GM19240 (cell line): ENCODE measurements at regions not wholly inside any gene's neighbourhood (a gene's known extent, or its start where the extent isn't known, plus 50 kb on each side); places are given as distances from the start of the nearest gene placed in this dataset.
"Not testable (repeated sequence)": the region's sequence is repeated elsewhere in the genome, so short reads cannot be mapped to it uniquely, and the experiment has no call there.

ENCODE experiments used
- DNase-seq: peaks from one replicate; pipeline ENCODE4 v3.0.0; 2011; ENCODE audit warnings: low spot score; ENCODE audit not compliant: insufficient read length

DNA sequence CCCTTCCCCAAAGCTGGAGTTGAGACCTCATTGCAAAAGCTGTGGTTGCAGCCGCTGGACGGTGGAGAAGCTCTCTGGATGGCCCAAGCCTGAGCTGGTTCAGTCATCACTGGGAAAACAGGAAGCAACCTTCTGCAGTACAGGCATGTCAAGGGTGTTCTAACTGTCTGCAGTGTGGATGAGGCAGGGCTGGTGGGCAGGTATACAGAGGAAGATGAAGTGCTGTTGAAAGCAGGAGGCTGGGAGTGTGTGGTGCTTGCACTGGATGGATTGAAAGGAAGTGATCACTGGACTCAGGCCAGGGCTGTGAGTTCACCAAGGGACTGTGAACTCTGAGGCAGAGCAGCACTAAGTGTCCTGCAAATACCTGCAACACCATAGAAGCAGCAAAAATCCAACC is 89.0 kb upstream of the NOX3 start:
- DNase-seq, result no peak

DNA sequence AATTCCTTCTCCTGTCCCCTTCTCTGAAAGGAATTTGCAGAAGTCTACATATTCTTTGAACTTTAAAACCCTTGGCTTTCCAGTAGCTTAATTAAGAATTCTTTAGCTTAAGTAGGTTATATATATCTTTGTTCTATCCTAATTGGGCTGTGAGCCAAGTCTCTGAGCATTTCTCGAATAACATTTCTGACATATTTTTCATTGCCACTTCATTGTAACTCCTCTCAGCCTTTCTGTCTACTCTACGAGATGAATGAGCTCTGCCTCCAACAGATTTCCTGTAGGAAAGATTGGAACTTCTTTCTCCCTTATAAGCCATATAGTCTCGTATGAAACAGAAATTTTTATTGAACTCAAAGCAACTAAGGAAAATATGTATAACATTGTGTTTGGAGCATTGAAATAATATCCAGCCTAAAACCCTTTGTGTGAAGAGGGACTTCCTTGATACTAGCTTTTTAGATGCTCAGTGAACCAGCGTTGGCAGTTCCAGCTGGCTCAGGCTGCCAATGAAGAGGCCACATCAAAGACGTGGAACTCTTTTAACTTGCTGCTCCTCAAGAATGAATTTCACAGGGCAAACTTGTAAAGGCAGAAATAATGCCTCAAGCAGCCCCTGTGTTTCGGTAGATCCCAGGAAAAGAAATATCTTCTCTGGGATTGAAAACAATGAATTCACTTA is 87.7 kb upstream of the NOX3 start:
- no peak for DNase-seq

DNA sequence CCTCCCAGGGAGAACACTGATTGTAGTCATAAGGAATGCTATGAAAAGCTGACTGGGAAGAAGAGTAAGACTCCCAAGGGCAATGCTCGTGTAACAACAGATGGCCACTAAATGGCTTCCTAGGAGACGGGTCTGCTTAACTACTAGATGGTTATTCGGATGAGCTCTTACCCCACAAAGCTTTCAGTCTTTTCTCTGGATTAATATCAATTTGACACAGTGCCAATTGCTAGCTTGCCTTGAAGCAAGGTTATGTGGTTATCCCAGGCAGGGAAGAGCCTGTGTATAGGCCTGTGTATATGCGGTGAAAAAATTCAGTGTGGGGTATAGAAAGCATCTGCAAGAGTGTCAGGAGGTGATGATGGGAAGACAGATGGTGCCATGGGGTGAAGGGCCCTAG is 86.4 kb upstream of the NOX3 start:
- no peak for DNase-seq

DNA sequence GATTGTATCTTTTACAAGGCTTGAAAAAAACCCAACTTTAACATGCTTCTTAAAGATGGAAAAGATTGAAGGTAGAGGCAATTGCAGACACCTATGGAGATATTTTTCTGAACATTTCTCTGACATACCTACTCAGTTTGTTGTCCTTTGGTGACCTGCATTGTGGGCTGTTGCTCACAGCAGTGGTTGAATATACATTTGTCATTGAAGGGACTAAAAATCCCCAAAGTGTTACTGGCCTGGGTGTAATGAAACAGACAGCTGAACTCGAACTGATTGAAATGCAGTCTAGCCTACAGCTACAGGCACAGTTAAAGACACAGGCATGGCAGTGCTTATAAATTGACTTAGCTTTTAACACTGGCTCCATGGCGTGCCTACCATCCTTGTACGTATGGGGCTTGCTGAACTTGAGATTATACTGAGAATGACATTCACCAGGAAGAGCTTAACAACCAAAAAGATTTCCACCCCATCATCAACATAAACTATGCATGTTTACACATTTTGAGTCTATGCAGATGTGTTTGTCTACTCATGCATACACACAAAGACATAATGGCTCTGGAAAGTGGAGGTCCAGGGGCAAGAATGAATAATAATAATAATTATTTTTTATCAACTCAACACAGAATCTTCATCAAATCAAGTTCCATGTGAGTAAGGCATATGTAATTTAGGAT is 83.2 kb upstream of the NOX3 start:
- no peak for DNase-seq

DNA sequence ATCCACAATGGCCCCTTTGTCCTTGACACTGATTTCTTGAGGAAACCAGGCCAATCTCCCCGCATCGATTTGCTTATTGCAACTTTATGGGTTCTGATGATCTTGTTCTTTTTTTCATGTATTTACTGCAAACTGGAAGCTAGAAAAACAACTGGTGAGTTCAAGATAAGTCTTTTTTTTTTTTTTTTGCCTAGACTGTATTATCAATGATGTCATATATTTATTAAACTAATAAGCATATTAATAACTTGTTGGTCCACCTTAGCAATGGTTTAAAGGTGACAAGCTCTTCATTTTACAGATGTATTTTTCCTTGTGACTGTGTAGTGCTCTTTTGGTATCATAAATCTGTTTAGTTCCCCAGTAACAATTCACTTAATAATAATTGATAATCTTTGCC is 79.0 kb upstream of the NOX3 start:
- no peak for DNase-seq

DNA sequence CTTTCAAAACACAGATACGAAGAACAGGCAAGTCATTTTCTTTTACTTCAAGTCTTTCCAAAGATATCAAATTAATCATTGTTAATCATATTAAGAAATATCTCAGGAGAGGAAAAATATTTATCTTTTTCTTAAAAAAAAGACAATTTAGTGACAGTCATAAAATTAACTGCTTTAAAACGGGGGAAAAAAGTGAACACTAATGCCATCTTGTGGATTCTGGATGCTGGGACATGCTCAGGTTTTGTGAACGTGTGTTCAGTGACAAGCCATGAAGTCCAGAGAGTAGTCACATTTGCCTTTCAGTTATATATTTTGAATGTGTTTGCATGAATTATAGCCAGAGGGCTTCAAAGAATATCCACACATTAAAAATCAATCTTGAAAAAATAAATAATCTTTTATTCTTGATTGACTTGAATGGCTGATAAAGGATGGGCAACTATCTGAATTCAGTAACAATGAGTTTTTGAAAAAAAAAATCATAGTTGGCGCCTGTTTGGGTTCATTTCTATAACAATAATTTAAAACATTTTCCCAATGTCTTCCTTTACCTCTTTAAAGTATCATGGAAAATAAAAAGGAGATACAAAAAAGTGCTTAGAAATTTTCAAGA is 74.7 kb upstream of the NOX3 start:
- no peak for DNase-seq

DNA sequence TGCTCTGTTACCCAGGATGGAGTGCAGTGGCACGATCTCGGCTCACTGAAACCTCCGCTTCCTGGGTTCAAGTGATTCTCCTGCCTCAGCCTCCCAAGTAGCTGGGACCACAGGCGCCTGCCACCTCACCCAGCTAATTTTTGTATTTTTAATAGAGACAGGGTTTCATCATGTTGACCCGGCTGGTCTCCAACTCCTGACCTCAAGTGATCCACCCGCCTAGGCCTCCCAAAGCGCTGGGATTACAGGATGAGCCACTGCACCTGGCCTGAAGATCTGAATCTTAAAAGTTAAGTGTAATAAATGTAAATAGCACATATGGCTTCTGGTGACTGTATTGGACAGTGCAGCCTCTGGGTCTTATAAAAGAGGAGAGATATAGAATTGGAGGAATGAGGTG is 74.2 kb upstream of the NOX3 start:
- DNase-seq, result not testable (repeated sequence)

DNA sequence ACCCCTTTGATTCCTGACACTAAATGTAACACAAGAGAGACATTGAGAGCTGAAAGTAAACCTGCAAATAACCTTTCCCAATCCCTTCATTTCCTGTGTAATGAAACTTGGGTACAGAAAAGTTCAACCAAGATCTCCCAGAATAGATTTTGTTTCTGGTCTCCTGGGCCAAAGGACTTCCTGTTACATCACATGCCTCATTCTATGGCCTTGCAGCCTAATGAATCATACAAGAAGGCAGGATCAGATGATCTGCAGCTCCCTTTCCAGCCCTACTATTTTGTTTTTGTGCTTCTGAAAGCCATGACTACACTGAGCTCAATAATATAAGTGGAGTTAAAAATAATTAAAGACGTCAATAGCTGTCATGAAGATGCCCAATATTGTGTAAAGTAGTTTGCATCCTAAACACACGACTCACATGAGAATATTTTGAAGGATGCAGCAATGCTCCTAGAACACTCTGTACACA is 73.4 kb upstream of the NOX3 start:
- no peak for DNase-seq

DNA sequence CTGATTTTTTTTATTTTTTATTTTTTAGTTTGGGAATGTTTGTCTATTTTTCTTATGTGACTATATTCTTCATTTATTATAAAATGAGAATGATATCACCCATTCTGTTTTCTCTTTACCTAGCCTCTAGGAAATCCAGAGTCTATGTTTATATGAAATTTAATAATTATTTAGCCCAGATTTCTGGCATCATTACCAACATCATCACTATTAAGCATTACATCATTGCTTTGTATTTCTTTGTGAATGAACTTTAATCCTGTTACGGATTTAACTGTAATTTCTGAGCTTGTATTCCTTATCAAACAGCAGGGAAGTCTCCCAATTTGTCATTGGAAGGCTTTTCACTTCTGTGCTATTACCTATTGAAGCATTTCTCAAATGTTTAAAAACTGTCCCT is 72.7 kb upstream of the NOX3 start:
- DNase-seq, result no peak

DNA sequence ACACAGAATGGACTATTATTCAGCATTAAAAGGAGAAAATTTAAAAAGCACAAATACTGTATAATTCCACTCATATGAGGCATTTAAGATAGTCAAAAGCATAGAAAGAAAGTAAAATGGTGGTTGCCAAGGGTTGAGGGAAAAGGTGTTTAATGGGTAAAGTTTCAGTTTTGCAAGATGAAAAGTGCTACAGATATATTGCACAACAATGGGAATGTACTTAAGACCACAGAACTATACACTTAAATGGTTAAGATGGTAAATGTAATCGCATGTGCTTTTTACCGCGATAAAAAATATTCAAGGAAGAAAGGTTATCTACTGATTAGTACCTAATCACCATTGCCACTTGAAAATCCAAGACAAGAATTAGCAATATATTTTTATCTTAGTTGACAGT is 71.8 kb upstream of the NOX3 start:
- DNase-seq, result no peak

DNA sequence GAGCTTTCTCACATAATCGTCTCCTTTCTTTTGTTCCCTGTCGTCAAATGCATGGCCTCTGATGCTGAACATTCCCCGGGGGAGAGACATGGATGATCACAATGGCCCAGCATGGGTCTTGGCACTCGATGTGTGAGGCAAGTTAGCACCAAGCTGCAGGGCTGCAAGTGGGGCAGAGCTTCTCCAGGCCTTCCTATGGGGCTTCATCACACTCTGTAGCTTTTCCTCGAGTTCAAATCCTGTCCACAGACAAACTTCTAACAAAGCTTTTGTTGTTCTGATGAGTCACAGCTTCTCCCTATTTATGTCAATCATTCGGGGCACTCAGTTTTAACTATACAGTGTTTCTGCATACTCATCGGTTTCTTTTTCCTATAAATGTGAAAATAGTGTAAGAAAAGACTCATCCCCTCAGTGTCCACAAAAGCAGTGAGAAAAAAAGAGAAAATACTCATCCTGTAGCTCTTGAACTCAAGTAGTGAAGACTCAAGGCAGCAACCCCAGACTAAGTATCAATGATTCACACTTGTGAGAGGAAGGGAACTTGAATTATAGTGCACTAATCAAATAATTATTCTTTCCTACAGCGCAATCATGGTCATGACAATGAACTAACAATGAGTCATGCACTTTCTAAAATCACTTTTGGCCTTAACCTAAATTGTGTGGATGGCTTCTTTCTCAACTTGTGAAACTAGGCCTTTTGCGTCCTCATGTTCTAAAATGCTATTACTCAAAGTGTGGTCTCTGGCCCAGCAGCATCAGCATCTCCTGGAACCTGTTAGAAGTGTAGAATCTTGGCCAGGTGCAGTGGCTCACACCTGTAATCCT is 68.4 kb upstream of the NOX3 start:
- no peak for DNase-seq

DNA sequence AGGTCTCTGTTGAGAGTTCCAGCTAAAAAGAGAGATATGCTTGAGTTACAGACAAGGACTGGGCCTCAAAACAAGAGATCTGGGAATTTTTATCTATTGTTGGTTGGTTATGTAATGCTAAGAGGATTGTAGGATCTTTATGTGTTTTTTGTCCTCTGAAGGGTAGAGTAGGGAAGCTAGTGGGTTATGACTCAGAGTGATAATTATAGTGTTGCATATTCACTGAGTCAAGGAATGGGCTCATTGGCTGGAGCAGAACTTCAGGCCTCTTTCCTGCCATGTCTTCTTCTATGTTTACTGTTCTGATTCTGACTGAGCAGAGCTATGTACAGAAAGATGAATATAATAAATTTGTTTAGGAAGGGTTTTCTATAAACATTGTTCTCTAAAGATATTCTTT is 66.1 kb upstream of the NOX3 start:
- DNase-seq, result no peak

DNA sequence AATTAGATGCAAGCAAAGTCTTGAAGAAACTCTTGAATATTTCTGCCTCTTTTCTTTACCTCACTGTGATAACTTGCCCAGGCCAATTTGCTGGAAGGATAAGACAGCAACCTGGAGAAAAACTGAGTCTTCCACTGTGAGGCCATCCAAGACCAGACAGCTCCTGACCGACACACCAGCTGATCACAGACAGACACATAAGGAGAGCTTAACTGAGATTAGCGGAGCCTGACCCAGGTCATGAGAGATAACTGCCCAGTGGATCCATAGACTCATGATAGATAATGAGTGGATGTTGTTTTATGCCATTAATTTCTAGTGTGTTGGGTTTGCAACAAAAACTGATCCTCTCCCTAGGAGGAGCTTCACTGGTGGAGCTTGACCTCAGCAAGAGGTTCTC is 64.4 kb upstream of the NOX3 start:
- DNase-seq, result no peak

DNA sequence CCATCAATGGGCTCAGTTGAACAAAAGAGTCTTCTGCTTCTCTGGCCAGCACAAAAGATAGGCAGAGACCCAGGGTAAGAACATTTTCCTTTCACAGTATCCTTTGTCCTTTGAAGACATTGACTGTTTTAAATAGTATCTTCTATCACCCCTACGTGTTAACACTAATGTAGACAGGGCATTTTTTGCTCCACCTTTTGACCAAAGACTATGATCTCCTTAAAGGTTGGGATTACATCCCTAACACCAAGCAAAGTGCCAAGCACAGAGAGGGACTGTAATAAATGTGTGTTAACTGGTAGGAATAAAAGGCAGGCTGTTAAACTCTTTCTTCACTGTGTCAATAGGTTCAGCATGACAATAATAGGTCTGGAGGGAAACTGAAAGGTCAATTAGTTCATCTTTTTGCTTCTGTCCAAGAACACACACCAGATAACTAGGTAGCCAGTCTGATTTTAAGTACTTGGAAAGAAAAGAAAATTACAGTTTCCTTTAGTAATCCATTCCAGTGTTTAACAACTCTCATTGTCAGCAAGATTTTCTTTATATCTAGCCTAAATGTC is 63.6 kb upstream of the NOX3 start:
- no peak for DNase-seq

DNA sequence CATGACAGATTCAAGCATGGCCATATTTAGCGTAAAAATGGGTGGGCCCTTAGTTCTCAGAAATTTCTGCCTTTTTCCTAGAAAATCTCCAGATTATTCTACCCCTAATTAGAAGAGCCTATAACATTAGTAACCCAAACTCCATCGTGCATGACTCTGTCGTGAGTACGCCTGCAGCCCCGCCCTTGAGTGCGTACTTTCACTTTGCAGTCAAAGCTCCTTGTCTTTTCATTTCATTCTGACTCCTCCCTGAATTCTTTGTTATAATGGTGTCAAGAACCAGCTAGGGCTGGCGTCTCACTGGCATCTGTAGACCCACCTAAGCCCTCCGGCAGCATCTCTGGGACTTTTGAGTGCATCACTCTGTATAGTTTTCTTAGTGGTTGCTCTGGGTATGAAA is 61.7 kb upstream of the NOX3 start:
- DNase-seq, result no peak

DNA sequence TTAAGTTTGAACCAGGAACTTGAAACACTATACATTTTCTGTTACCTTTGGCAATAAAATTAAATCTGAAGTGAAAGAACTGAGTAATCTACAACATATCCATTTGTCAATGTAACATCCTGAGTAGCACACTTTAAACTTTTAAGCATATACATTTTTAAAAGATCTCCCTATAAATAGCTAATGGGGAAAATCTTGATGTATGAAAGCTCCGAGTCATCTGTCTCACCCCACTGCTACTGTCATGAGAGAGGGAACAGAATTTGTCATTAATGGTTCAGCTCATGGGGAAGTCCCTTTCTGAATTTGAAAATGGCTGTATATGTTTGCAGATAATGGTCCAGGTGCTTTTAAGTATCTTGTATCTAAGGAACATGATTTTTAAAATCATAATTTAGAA is 55.2 kb upstream of the NOX3 start:
- DNase-seq, result peak; percentile 11

DNA sequence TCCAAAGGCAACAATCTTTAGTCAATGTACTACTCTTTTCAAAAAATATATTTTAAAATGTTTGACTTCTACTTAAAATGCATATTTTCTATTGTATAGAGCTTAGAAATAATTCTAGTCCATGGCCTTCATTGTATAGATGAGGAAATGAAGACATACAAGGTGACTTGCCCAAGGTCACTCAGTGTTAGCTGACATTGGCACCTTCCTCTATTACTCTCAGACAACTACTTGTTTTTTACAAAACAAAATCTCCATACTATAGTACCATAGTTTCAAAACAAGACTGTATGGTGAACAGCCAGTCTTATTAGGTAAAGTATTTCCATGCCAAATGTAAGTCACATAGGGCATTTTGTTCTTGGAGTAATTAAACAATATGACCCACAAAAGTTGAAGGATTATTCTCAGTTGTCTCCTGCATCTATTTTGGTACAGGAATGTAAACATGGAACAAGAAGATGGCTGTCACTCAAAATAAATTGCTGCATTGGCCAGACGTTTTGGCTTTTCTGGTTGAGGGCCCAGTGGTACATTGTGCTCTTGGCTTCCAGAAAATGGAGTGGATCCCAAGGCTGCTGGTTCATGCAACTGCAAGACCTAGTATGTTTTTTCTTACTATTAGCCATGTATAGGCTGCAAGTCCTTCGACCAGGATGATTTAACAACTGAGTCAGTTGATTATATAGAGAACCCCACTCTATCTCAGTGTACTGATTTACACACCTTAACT is 54.3 kb upstream of the NOX3 start:
- DNase-seq, result no peak

DNA sequence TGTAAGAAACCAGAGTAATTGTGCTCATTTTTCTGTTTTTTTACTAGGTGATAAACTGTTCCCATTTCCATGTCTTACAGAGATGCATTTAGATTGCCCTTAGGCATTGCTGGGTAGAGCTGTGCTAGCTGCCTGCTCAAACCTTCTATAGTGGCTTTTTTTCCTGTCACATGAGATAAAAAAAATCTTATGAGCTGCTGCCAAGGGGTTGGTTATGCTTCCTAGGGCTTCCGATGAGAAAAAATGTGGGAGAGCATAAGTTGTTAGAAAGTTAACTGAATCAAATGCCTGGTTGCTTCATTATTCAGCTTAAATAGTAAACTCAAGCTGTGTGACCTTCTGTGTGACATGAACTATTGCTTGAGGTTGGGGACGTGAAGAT is 50.0 kb upstream of the NOX3 start:
- no peak for DNase-seq
